NCI-H2107 treated with DMSO at 0.1 percent for 48 hours (cell line): ENCODE measurements at regions not wholly inside any gene's neighbourhood (a gene's known extent, or its start where the extent isn't known, plus 50 kb on each side); places are given as distances from the start of the nearest gene placed in this dataset.

ENCODE experiments used
- DNase-seq: peaks from one replicate; lab custom pipeline; 2025; ENCODE audit not compliant: unreplicated experiment; lab: John Stamatoyannopoulos, UW

GRCh38 chr2:120600335-120600734 is 135.3 kb upstream of the GLI2 start:
- DNase-seq = no peak

- DNase-seq = no peak
Measured at GRCh38 chr2:120600786-120601185, 134.9 kb upstream of the GLI2 start.

GRCh38 chr2:120601566-120601965 is 134.1 kb upstream of the GLI2 start:
- no peak for DNase-seq

- no peak for DNase-seq
Measured at GRCh38 chr2:120602251-120602650, 133.4 kb upstream of the GLI2 start.

GRCh38 chr2:120604767-120605166 is 130.9 kb upstream of the GLI2 start:
- DNase-seq = no peak

- no peak for DNase-seq
Measured at GRCh38 chr2:120605231-120605935, 130.3 kb upstream of the GLI2 start.

GRCh38 chr2:120606280-120606679 is 129.4 kb upstream of the GLI2 start:
- no peak for DNase-seq

- no peak for DNase-seq
Measured at GRCh38 chr2:120606931-120607330, 128.7 kb upstream of the GLI2 start.

GRCh38 chr2:120607506-120607905 is 128.2 kb upstream of the GLI2 start:
- no peak for DNase-seq

GRCh38 chr2:120607996-120608395 is 127.7 kb upstream of the GLI2 start:
- DNase-seq = no peak

- DNase-seq = no peak
Measured at GRCh38 chr2:120609826-120610395, 125.8 kb upstream of the GLI2 start.

- no peak for DNase-seq
Measured at GRCh38 chr2:120611016-120611415, 124.7 kb upstream of the GLI2 start.

GRCh38 chr2:120611961-120612360 is 123.7 kb upstream of the GLI2 start:
- DNase-seq = no peak

GRCh38 chr2:120612471-120612870 is 123.2 kb upstream of the GLI2 start:
- DNase-seq = no peak

GRCh38 chr2:120612931-120613330 is 122.7 kb upstream of the GLI2 start:
- no peak for DNase-seq

- DNase-seq = no peak
Measured at GRCh38 chr2:120613742-120614571, 121.7 kb upstream of the GLI2 start.

- DNase-seq = no peak
Measured at GRCh38 chr2:120614901-120615300, 120.8 kb upstream of the GLI2 start.

GRCh38 chr2:120616261-120616660 is 119.4 kb upstream of the GLI2 start:
- DNase-seq = no peak

- no peak for DNase-seq
Measured at GRCh38 chr2:120617055-120617454, 118.6 kb upstream of the GLI2 start.

GRCh38 chr2:120618830-120619229 is 116.8 kb upstream of the GLI2 start:
- no peak for DNase-seq

- no peak for DNase-seq
Measured at GRCh38 chr2:120619579-120619978, 116.1 kb upstream of the GLI2 start.
